ENCODE measurements at regions not wholly inside any gene's neighbourhood (a gene's known extent, or its start where the extent isn't known, plus 50 kb on each side); places are given as distances from the start of the nearest gene placed in this dataset.

DNA sequence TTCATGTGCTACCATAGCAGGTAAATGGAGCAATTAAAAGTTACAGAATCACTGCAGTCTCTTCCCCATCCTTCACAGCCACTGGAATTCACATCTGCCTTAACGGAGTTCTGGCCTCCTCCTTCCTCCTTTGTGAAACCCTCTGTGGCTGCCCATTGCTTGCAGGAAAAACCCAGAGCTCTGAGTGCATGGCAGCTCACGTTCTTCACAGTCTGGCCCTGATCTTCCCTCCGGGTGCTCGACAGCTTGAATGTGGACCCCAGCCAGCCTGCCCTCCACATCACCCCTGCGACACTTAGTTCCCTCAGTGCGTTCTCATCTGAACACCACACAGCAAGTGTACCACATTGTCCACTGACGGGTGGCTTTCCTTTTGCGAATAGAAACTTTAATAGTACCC lies 63.2 kb upstream of the RUFY1 start:
- no peak overlapping the region for H3K4me3 ChIP-seq (ENCODE audit: low read depth, low read length)
- TF ChIP-seq MAX (IDR thresholded peaks at IDR 0.05; ENCODE audit: low read depth, low read length) (no peak), MYC (IDR thresholded peaks at IDR 0.05; ENCODE audit: low read depth, low read length) (no peak), POLR2A (IDR thresholded peaks at IDR 0.05; ENCODE audit: extremely low read depth, insufficient read length) (no peak)
- TF ChIP-seq, protein P1, sequence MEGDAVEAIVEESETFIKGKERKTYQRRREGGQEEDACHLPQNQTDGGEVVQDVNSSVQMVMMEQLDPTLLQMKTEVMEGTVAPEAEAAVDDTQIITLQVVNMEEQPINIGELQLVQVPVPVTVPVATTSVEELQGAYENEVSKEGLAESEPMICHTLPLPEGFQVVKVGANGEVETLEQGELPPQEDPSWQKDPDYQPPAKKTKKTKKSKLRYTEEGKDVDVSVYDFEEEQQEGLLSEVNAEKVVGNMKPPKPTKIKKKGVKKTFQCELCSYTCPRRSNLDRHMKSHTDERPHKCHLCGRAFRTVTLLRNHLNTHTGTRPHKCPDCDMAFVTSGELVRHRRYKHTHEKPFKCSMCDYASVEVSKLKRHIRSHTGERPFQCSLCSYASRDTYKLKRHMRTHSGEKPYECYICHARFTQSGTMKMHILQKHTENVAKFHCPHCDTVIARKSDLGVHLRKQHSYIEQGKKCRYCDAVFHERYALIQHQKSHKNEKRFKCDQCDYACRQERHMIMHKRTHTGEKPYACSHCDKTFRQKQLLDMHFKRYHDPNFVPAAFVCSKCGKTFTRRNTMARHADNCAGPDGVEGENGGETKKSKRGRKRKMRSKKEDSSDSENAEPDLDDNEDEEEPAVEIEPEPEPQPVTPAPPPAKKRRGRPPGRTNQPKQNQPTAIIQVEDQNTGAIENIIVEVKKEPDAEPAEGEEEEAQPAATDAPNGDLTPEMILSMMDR (IDR thresholded peaks at IDR 0.05; ENCODE audit: low read depth, low read length): no peak
- DNase-seq (ENCODE audit: low read depth): no peak

DNA sequence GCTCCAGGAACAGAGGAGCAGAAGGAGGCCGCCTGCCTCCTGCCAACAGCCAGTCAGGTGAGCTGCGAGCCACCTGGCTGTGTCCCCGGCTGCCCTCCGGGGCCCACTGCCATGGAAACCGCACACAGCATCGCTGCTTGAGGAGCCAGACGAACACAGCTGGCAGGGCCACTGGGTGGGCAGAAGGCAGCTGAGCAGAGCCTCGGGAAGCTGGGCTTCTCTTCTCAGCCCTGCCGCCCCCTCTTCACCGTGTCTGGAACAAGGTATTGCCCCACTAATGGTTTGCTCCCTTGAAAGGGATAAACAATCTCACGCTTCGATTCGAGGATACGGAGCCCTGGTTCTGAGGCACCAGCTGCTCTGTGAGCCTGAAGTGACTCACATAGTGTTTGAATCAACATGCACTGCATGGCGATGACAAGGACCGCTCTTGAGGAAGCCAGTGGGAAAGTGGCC lies 63.7 kb upstream of the RUFY1 start:
- TF ChIP-seq, protein P1 (IDR thresholded peaks at IDR 0.05; ENCODE audit: low read depth, low read length): no peak
- no peak for TF ChIP-seq MYC (IDR thresholded peaks at IDR 0.05; ENCODE audit: low read depth, low read length)
- TF ChIP-seq POLR2A (IDR thresholded peaks at IDR 0.05; ENCODE audit: extremely low read depth, insufficient read length): no peak
- TF ChIP-seq MAX (IDR thresholded peaks at IDR 0.05; ENCODE audit: low read depth, low read length): no peak
- H3K4me3 ChIP-seq (ENCODE audit: low read depth, low read length): no peak overlapping the region
- no peak for DNase-seq (ENCODE audit: low read depth)

GRCh38 chr5:179485845-179486575 lies 64.3 kb upstream of the RUFY1 start:
- TF ChIP-seq MAX (IDR thresholded peaks at IDR 0.05; ENCODE audit: low read depth, low read length) (no peak), MYC (IDR thresholded peaks at IDR 0.05; ENCODE audit: low read depth, low read length) (no peak), POLR2A (IDR thresholded peaks at IDR 0.05; ENCODE audit: extremely low read depth, insufficient read length) (no peak)
- TF ChIP-seq, protein P1 (IDR thresholded peaks at IDR 0.05; ENCODE audit: low read depth, low read length): no peak
- DNase-seq (ENCODE audit: low read depth): no peak
- no peak overlapping the region for H3K4me3 ChIP-seq (ENCODE audit: low read depth, low read length)

GRCh38 chr5:179484761-179485160 lies 65.6 kb upstream of the RUFY1 start:
- DNase-seq (ENCODE audit: low read depth): no peak
- TF ChIP-seq MAX (IDR thresholded peaks at IDR 0.05; ENCODE audit: low read depth, low read length): no peak
- no peak for TF ChIP-seq MYC (IDR thresholded peaks at IDR 0.05; ENCODE audit: low read depth, low read length)
- TF ChIP-seq POLR2A (IDR thresholded peaks at IDR 0.05; ENCODE audit: extremely low read depth, insufficient read length): no peak
- TF ChIP-seq, protein P1 (IDR thresholded peaks at IDR 0.05; ENCODE audit: low read depth, low read length): no peak

GRCh38 chr5:179484201-179484600 lies 66.2 kb upstream of the RUFY1 start:
- no peak for DNase-seq (ENCODE audit: low read depth)
- H3K4me3 ChIP-seq (ENCODE audit: low read depth, low read length): no peak overlapping the region
- TF ChIP-seq MAX (IDR thresholded peaks at IDR 0.05; ENCODE audit: low read depth, low read length) (no peak), POLR2A (IDR thresholded peaks at IDR 0.05; ENCODE audit: extremely low read depth, insufficient read length) (no peak), MYC (IDR thresholded peaks at IDR 0.05; ENCODE audit: low read depth, low read length) (no peak)
- TF ChIP-seq, protein P1 (IDR thresholded peaks at IDR 0.05; ENCODE audit: low read depth, low read length): no peak

More at GRCh38 chr5:179484761-179485160, 65.6 kb upstream of the RUFY1 start:
- no peak overlapping the region for H3K4me3 ChIP-seq (ENCODE audit: low read depth, low read length)
